ENCODE measurements at regions not wholly inside any gene's neighbourhood (a gene's known extent, or its start where the extent isn't known, plus 50 kb on each side); places are given as distances from the start of the nearest gene placed in this dataset.

- TF ChIP-seq CTCF (IDR thresholded peaks at IDR 0.05; ENCODE audit: low read depth, low read length): no peak
- H3K4me3 ChIP-seq (ENCODE audit: low read depth, low read length): no peak overlapping the region
These were observed 245.4 kb upstream of the TUT7 start for GRCh38 chr9:86599561-86599960.

- no peak overlapping the region for H3K4me3 ChIP-seq (ENCODE audit: low read depth, low read length)
- no peak for TF ChIP-seq CTCF (IDR thresholded peaks at IDR 0.05; ENCODE audit: low read depth, low read length)
These were observed 244.4 kb upstream of the TUT7 start for GRCh38 chr9:86598411-86599239.

GRCh38 chr9:86594724-86595123, 240.5 kb upstream of the TUT7 start:
- no peak for TF ChIP-seq CTCF (IDR thresholded peaks at IDR 0.05; ENCODE audit: low read depth, low read length)

GRCh38 chr9:86591472-86591871, 237.3 kb upstream of the TUT7 start:
- no peak overlapping the region for H3K4me3 ChIP-seq (ENCODE audit: low read depth, low read length)

More at GRCh38 chr9:86594724-86595123, 240.5 kb upstream of the TUT7 start:
- H3K4me3 ChIP-seq (ENCODE audit: low read depth, low read length): no peak overlapping the region

GRCh38 chr9:86589730-86590129, 235.5 kb upstream of the TUT7 start:
- H3K4me3 ChIP-seq (ENCODE audit: low read depth, low read length): no peak overlapping the region
- no peak for TF ChIP-seq CTCF (IDR thresholded peaks at IDR 0.05; ENCODE audit: low read depth, low read length)

More at GRCh38 chr9:86591472-86591871, 237.3 kb upstream of the TUT7 start:
- TF ChIP-seq CTCF (IDR thresholded peaks at IDR 0.05; ENCODE audit: low read depth, low read length): no peak

- no peak overlapping the region for H3K4me3 ChIP-seq (ENCODE audit: low read depth, low read length)
- TF ChIP-seq CTCF (IDR thresholded peaks at IDR 0.05; ENCODE audit: low read depth, low read length): no peak
These were observed 235.1 kb upstream of the TUT7 start for GRCh38 chr9:86589273-86589672.

GRCh38 chr9:86586144-86586494, 231.9 kb upstream of the TUT7 start:
- H3K4me3 ChIP-seq (ENCODE audit: low read depth, low read length): peak overlapping the region; percentile 30
- no peak for TF ChIP-seq CTCF (IDR thresholded peaks at IDR 0.05; ENCODE audit: low read depth, low read length)

Measured in WI38 (cell line).